IMR-90 (cell line): ENCODE measurements at regions not wholly inside any gene's neighbourhood (a gene's known extent, or its start where the extent isn't known, plus 50 kb on each side); places are given as distances from the start of the nearest gene placed in this dataset.

Experiments used
- ATAC-seq: fragments of 200-7000 bp; cut with Tn5 transposase; 2 replicates; pipeline ENCODE4 v1.9.1; 2020; ENCODE audit warnings: low read depth, mild to moderate bottlenecking, moderate library complexity
- BruUV-seq: library from RNA; stranded (reverse); fragments of 400-500 nt; replicated peaks from 2 replicates; lab custom pipeline; 2021; lab: Mats Ljungman, UMichigan
- CTCF ChIA-PET: fragments of 300-600 bp; formaldehyde crosslinking; extraction: SDS; loops from one replicate; lab custom pipeline; 2021; ENCODE audit warnings: antibody characterized with exemption; lab: Yijun Ruan, JAX
- POLR2A ChIA-PET: fragments of 300-600 bp; sonication (Branson Sonifier 250); formaldehyde crosslinking; loops from one replicate; lab custom pipeline; 2022; ENCODE audit warnings: antibody characterized with exemption; ENCODE audit not compliant: unreplicated experiment; lab: Charles Lee
- DNase-seq: peaks from one replicate; pipeline ENCODE4 v3.0.0; 2013
- H2AFZ ChIP-seq: replicated peaks from 2 replicates; pipeline ENCODE3; 2013; ENCODE audit warnings: low read length, mild to moderate bottlenecking; ENCODE audit not compliant: poor library complexity
- H2AK5ac ChIP-seq: 2 replicates; pipeline ENCODE4 v1.6.1; 2013; ENCODE audit warnings: low read depth, low read length, inconsistent platforms
- H2AK9ac ChIP-seq: replicated peaks from 2 replicates; pipeline ENCODE3; 2013; ENCODE audit warnings: mild to moderate bottlenecking, low read depth, low read length, moderate library complexity; ENCODE audit not compliant: poor library complexity
- H2BK120ac ChIP-seq: 2 replicates; pipeline ENCODE4 v1.6.1; 2013; ENCODE audit warnings: low read depth, low read length, inconsistent platforms
- H2BK15ac ChIP-seq: 3 replicates; pipeline ENCODE4 v1.6.1; 2013; ENCODE audit warnings: low read depth, low read length, inconsistent platforms
- H2BK20ac ChIP-seq: 2 replicates; pipeline ENCODE4 v1.6.1; 2013; ENCODE audit warnings: low read depth, mild to moderate bottlenecking, inconsistent platforms, low read length, moderate library complexity
- H2BK5ac ChIP-seq: 2 replicates; pipeline ENCODE4 v1.6.1; 2013; ENCODE audit warnings: mild to moderate bottlenecking, low read depth, low read length, inconsistent platforms; ENCODE audit not compliant: poor library complexity, severe bottlenecking
- H3K14ac ChIP-seq: replicated peaks from 2 replicates; pipeline ENCODE4 v1.6.1; 2013; ENCODE audit warnings: low read depth, low read length, inconsistent platforms
- H3K18ac ChIP-seq: 2 replicates; pipeline ENCODE4 v1.6.1; 2013; ENCODE audit warnings: low read depth, low read length, control low read depth
- H3K23ac ChIP-seq: 2 replicates; pipeline ENCODE4 v1.6.1; 2013; ENCODE audit warnings: low read depth, low read length, inconsistent platforms
- H3K27ac ChIP-seq: 2 replicates; pipeline ENCODE4 v1.5.1; 2013; ENCODE audit warnings: mild to moderate bottlenecking, control low read depth, low read length; ENCODE audit not compliant: insufficient read depth
- H3K27me3 ChIP-seq: 2 replicates; pipeline ENCODE4 v1.6.1; 2013; ENCODE audit warnings: low read length; ENCODE audit not compliant: control insufficient read depth, insufficient read depth
- H3K36me3 ChIP-seq: 2 replicates; pipeline ENCODE4 v1.6.1; 2013; ENCODE audit warnings: low read length, mixed read lengths; ENCODE audit not compliant: control insufficient read depth, insufficient read depth
- H3K4ac ChIP-seq: 2 replicates; pipeline ENCODE4 v1.6.1; 2013; ENCODE audit warnings: low read depth, low read length, inconsistent platforms
- H3K4me1 ChIP-seq: 2 replicates; pipeline ENCODE4 v1.6.1; 2013; ENCODE audit warnings: low read length, mixed read lengths; ENCODE audit not compliant: control insufficient read depth, insufficient read depth
- H3K4me2 ChIP-seq: 2 replicates; pipeline ENCODE4 v1.6.1; 2013; ENCODE audit warnings: low read depth, mild to moderate bottlenecking, control low read depth, low read length, moderate library complexity
- H3K4me3 ChIP-seq: 2 replicates; pipeline ENCODE4 v1.5.1; 2013; ENCODE audit warnings: low read depth, mild to moderate bottlenecking, control low read depth, low read length, moderate library complexity; ENCODE audit not compliant: insufficient read depth
- H3K56ac ChIP-seq: 2 replicates; pipeline ENCODE4 v1.6.1; 2013; ENCODE audit warnings: low read length, inconsistent platforms; ENCODE audit not compliant: insufficient read depth; ENCODE audit errors: extremely low read depth
- H3K79me1 ChIP-seq, 2 experiments: 2 replicates each; pipeline ENCODE4 v1.6.1; 2013; ENCODE audit warnings: low read length in 2 of 2, inconsistent platforms in 1 of 2, low read depth in 1 of 2
- H3K9ac ChIP-seq: 2 replicates; pipeline ENCODE4 v1.6.1; 2013; ENCODE audit warnings: low read depth, low read length, control low read depth
- H3K9me1 ChIP-seq: 2 replicates; pipeline ENCODE4 v1.6.1; 2013; ENCODE audit warnings: low read length, inconsistent platforms; ENCODE audit not compliant: insufficient read depth
- H3K9me3 ChIP-seq: 2 replicates; pipeline ENCODE4 v1.6.1; 2013; ENCODE audit warnings: low read length; ENCODE audit not compliant: control insufficient read depth, insufficient read depth
- H4K20me1 ChIP-seq: 2 replicates; pipeline ENCODE4 v1.6.1; 2013; ENCODE audit warnings: low read length, inconsistent platforms; ENCODE audit not compliant: insufficient read depth
- H4K5ac ChIP-seq: 2 replicates; pipeline ENCODE4 v1.6.1; 2013; ENCODE audit warnings: mild to moderate bottlenecking, low read depth, low read length, control low read depth
- H4K8ac ChIP-seq, 2 experiments: 2 replicates each; pipeline ENCODE4 v1.6.1; 2013; ENCODE audit warnings: low read depth in 2 of 2, low read length in 2 of 2, control low read depth in 1 of 2, inconsistent platforms in 1 of 2
- H4K91ac ChIP-seq: 2 replicates; pipeline ENCODE4 v1.6.1; 2013; ENCODE audit warnings: low read depth, low read length, inconsistent platforms; ENCODE audit not compliant: insufficient read depth
- BHLHE40 ChIP-seq: fragments of 150-350 bp; IDR thresholded peaks from 2 replicates; pipeline ENCODE4 v1.6.1; 2016; ENCODE audit warnings: mild to moderate bottlenecking, low read depth, low read length
- CEBPB ChIP-seq: IDR thresholded peaks from 2 replicates; pipeline ENCODE4 v1.6.1; 2012; ENCODE audit warnings: low read depth, low read length, improper control_type of control experiment
- CHD1 ChIP-seq: IDR thresholded peaks from 2 replicates; pipeline ENCODE4 v1.6.1; 2012; ENCODE audit warnings: low read depth, low read length, improper control_type of control experiment
- FOS ChIP-seq: fragments of 150-350 bp; IDR thresholded peaks from 2 replicates; pipeline ENCODE4 v1.6.1; 2016; ENCODE audit warnings: low read depth, low read length
- MAFK ChIP-seq: IDR thresholded peaks from 2 replicates; pipeline ENCODE4 v1.6.1; 2012; ENCODE audit warnings: low read depth, low read length, improper control_type of control experiment
- MAZ ChIP-seq: IDR thresholded peaks from 2 replicates; pipeline ENCODE4 v1.6.1; 2012; ENCODE audit warnings: low read depth, mild to moderate bottlenecking, low read length, improper control_type of control experiment, moderate library complexity, borderline replicate concordance
- MXI1 ChIP-seq: IDR thresholded peaks from 2 replicates; pipeline ENCODE4 v1.6.1; 2012; ENCODE audit warnings: low read depth, mild to moderate bottlenecking, low read length, moderate library complexity, borderline replicate concordance
- NFE2L2 ChIP-seq: fragments of 150-350 bp; IDR thresholded peaks from 2 replicates; pipeline ENCODE4 v1.6.1; 2016; ENCODE audit warnings: low read depth, mild to moderate bottlenecking, low read length
- POLR2A ChIP-seq: IDR thresholded peaks from 2 replicates; pipeline ENCODE4 v1.6.1; 2012; ENCODE audit warnings: mild to moderate bottlenecking, low read depth, low read length
- RAD21 ChIP-seq: IDR thresholded peaks from 2 replicates; pipeline ENCODE4 v1.6.1; 2012; ENCODE audit warnings: low read length, improper control_type of control experiment
- RFX5 ChIP-seq: IDR thresholded peaks from 2 replicates; pipeline ENCODE4 v1.8.0; 2012; ENCODE audit warnings: low read depth, mild to moderate bottlenecking, low read length, moderate library complexity
- SMC3 ChIP-seq: fragments of 150-350 bp; IDR thresholded peaks from 2 replicates; pipeline ENCODE4 v1.6.1; 2016; ENCODE audit warnings: low read depth, mild to moderate bottlenecking, antibody characterized with exemption, low read length, moderate library complexity
- USF2 ChIP-seq: fragments of 150-350 bp; IDR thresholded peaks from 2 replicates; pipeline ENCODE4 v1.6.1; 2017; ENCODE audit warnings: mild to moderate bottlenecking, antibody characterized with exemption, low read length, low read depth
- WGBS, 2 experiments: methylation state at CpG; one replicate each; pipeline versions ENCODE4 v1.1.5 to v1.1.7; 2013; ENCODE audit warnings: missing lambda C conversion rate in 2 of 2; ENCODE audit not compliant: insufficient read length in 1 of 2; ENCODE audit errors: extremely low coverage in 2 of 2; 5-methylcytosine and 5-hydroxymethylcytosine counted together
- dilution Hi-C: fragments of 300-500 bp; cut with HindIII; formaldehyde crosslinking; loops from one replicate; pipeline ENCODE4 v1.14.3; 2018; ENCODE audit warnings: low sequenced_read_pairs; ENCODE audit not compliant: unreplicated experiment
- in situ Hi-C: fragments of 300-500 bp; cut with MboI; formaldehyde crosslinking; loops from 3 replicates; pipeline ENCODE4 v1.14.3; 2019; ENCODE audit warnings: low sequenced_read_pairs, inconsistent platforms, mixed read lengths
- intact Hi-C: fragments of 100-400 bp; cut with micrococcal nuclease; formaldehyde crosslinking; loops from 2 replicates; pipeline ENCODE4 v1.10.0; 2022

DNA sequence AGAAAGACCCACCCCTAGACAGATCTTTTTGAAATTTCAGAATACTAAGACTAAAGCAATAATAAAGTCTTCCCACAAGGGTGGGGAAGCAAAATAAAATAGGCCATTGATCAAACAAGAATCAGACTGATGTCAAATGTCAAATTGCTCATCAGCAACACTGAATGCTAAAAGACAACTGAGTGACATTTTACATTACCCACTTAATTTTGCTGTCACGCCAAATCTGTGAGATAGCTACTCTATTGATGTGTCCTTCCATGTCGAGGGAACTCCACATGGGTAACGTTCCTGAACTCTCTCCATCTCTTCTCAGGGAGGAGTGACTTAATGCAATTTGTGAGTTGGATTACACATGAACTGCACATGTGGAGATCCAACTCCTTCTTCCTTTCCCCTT lies 271.7 kb upstream of the CAMK1G start:
- ChIA-PET CTCF (no interaction called here), POLR2A (no interaction called here)
- Histone ChIP-seq H3K23ac (no peak overlapping the region), H3K9ac (no peak overlapping the region), H3K36me3 (no peaks in the 10 kb centered on the region), H4K91ac (no peak overlapping the region), H3K9me1 (no peaks in the 10 kb centered on the region), H2AK9ac (no peak overlapping the region), H2BK15ac (no peak overlapping the region), H4K8ac (no peak overlapping the region), H3K27ac (no peak overlapping the region), H3K4me3 (no peak overlapping the region), H2BK5ac (no peak overlapping the region), H3K79me1 (no peaks in the 10 kb centered on the region), H3K56ac (no peak overlapping the region), H3K27me3 (no peaks in the 10 kb centered on the region; the same call in 1 of the 2 replicates), H3K18ac (no peak overlapping the region), H3K14ac (no peak overlapping the region), H2AK5ac (no peak overlapping the region), H3K9me3 (no peaks in the 10 kb centered on the region), H3K4ac (no peak overlapping the region), H2BK20ac (no peak overlapping the region), H4K5ac (no peak overlapping the region), H3K4me2 (no peak overlapping the region), H2BK120ac (no peak overlapping the region), H3K4me1 (no peaks in the 10 kb centered on the region), H4K20me1 (no peaks in the 10 kb centered on the region), H2AFZ (no peak overlapping the region)
- dilution Hi-C loops, result no loop called here
- in situ Hi-C loops, result no loop called here
- DNase-seq, result no peak
- no TSS peak for BruUV-seq
- no peak for ATAC-seq
- WGBS, 2 experiments, result no CpG with 5 or more reads among the region's 3 CpGs
- intact Hi-C loops, result no loop called here
- TF ChIP-seq SMC3, result no peak
- TF ChIP-seq NFE2L2, result no peak
- TF ChIP-seq POLR2A, result no peak
- no peak for TF ChIP-seq RAD21
- no peak for TF ChIP-seq MXI1
- TF ChIP-seq MAFK, result no peak
- no peak for TF ChIP-seq FOS
- no peak for TF ChIP-seq CEBPB
- no peak for TF ChIP-seq CHD1
- TF ChIP-seq MAZ, result no peak
- no peak for TF ChIP-seq BHLHE40
- TF ChIP-seq RFX5, result no peak
- TF ChIP-seq USF2, result no peak
